DMS114 treated with DMSO at 0.1 percent for 48 hours (cell line): ENCODE measurements at regions not wholly inside any gene's neighbourhood (a gene's known extent, or its start where the extent isn't known, plus 50 kb on each side); places are given as distances from the start of the nearest gene placed in this dataset.
"Not testable (repeated sequence)": the region's sequence is repeated elsewhere in the genome, so short reads cannot be mapped to it uniquely, and the experiment has no call there.

Source experiments
- DNase-seq: peaks from one replicate; lab custom pipeline; 2025; ENCODE audit not compliant: unreplicated experiment; lab: John Stamatoyannopoulos, UW

GRCh38 chr5:117359895-117360294, 785.3 kb upstream of the SEMA6A start:
- DNase-seq: no peak

- no peak for DNase-seq
These were observed 783.3 kb upstream of the SEMA6A start for GRCh38 chr5:117357886-117358285.

- DNase-seq: no peak
These were observed 772.7 kb upstream of the SEMA6A start for GRCh38 chr5:117347280-117347679.

- not testable (repeated sequence) for DNase-seq
These were observed 769.1 kb upstream of the SEMA6A start for GRCh38 chr5:117343726-117344125.

- no peak for DNase-seq
These were observed 762.6 kb upstream of the SEMA6A start for GRCh38 chr5:117337064-117337749.

GRCh38 chr5:117336208-117336607, 761.6 kb upstream of the SEMA6A start:
- DNase-seq: no peak

GRCh38 chr5:117333011-117333410, 758.4 kb upstream of the SEMA6A start:
- DNase-seq: no peak

GRCh38 chr5:117332341-117332740, 757.7 kb upstream of the SEMA6A start:
- no peak for DNase-seq

GRCh38 chr5:117327511-117327910, 752.9 kb upstream of the SEMA6A start:
- no peak for DNase-seq

GRCh38 chr5:117326997-117327396, 752.4 kb upstream of the SEMA6A start:
- no peak for DNase-seq

GRCh38 chr5:117318528-117318927, 743.9 kb upstream of the SEMA6A start:
- DNase-seq: no peak

- no peak for DNase-seq
These were observed 740.5 kb upstream of the SEMA6A start for GRCh38 chr5:117315170-117315569.

- not testable (repeated sequence) for DNase-seq
These were observed 730.0 kb upstream of the SEMA6A start for GRCh38 chr5:117304512-117305107.

- no peak for DNase-seq
These were observed 728.3 kb upstream of the SEMA6A start for GRCh38 chr5:117302949-117303348.

- DNase-seq: no peak
These were observed 727.9 kb upstream of the SEMA6A start for GRCh38 chr5:117302473-117302872.

GRCh38 chr5:117299936-117300328, 725.3 kb upstream of the SEMA6A start:
- DNase-seq: no peak

- DNase-seq: no peak
These were observed 724.8 kb upstream of the SEMA6A start for GRCh38 chr5:117299224-117299935.

- DNase-seq: no peak
These were observed 722.2 kb upstream of the SEMA6A start for GRCh38 chr5:117296872-117297271.

GRCh38 chr5:117295941-117296340, 721.3 kb upstream of the SEMA6A start:
- no peak for DNase-seq

- DNase-seq: no peak
These were observed 712.2 kb upstream of the SEMA6A start for GRCh38 chr5:117286813-117287212.

- no peak for DNase-seq
These were observed 697.0 kb upstream of the SEMA6A start for GRCh38 chr5:117271656-117272055.

- no peak for DNase-seq
These were observed 691.7 kb upstream of the SEMA6A start for GRCh38 chr5:117266280-117266679.
